NB4 (cell line): ENCODE measurements at regions not wholly inside any gene's neighbourhood (a gene's known extent, or its start where the extent isn't known, plus 50 kb on each side); places are given as distances from the start of the nearest gene placed in this dataset.
"Not testable (repeated sequence)": the region's sequence is repeated elsewhere in the genome, so short reads cannot be mapped to it uniquely, and the experiment has no call there.

Source experiments
- DNase-seq: peaks from one replicate; pipeline ENCODE4 v3.0.0; 2010; ENCODE audit warnings: low read depth
- H3K4me3 ChIP-seq: one replicate; pipeline ENCODE4 v1.5.1; 2011; ENCODE audit warnings: mild to moderate bottlenecking, low read depth, low read length, moderate library complexity
- MYC ChIP-seq: IDR thresholded peaks from 2 replicates; pipeline ENCODE4 v1.6.1; 2011; ENCODE audit warnings: low read depth, low read length
- POLR2A ChIP-seq: IDR thresholded peaks from 2 replicates; pipeline ENCODE4 v1.6.1; 2011; ENCODE audit warnings: mild to moderate bottlenecking; ENCODE audit not compliant: insufficient read length; ENCODE audit errors: extremely low read depth
- TF ChIP-seq, protein P1 (sequence below): IDR thresholded peaks from 2 replicates; pipeline ENCODE4 v1.6.1; 2011; ENCODE audit warnings: low read depth, low read length
- TF ChIP-seq, protein P2 (sequence below): IDR thresholded peaks from one replicate; pipeline ENCODE4 v1.5.1; 2012; ENCODE audit warnings: low read depth, low read length

DNA sequence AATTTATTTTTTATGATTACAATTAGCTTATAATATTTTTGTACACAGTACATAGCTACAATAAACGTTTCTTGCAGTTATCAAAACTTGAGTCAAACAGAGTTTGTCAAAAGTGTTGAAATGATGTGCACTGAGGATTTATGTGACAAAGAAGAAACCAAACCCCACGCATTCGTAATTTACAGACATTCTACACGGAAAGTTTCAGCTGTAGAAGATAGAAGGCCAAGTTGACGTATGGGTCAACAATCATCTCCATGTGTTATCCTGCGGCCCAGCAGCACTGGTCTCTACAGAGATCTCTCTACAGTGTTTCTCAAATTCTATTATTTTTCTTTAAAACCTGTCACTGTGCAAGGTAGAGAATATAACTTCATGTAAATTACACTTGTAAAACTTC lies 1507.6 kb downstream of the PCDH9 start:
- H3K4me3 ChIP-seq: no peak overlapping the region
- no peak for DNase-seq
- TF ChIP-seq MYC (no peak), POLR2A (no peak)
- TF ChIP-seq, protein P1, sequence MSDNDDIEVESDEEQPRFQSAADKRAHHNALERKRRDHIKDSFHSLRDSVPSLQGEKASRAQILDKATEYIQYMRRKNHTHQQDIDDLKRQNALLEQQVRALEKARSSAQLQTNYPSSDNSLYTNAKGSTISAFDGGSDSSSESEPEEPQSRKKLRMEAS: no peak
- TF ChIP-seq, protein P2, sequence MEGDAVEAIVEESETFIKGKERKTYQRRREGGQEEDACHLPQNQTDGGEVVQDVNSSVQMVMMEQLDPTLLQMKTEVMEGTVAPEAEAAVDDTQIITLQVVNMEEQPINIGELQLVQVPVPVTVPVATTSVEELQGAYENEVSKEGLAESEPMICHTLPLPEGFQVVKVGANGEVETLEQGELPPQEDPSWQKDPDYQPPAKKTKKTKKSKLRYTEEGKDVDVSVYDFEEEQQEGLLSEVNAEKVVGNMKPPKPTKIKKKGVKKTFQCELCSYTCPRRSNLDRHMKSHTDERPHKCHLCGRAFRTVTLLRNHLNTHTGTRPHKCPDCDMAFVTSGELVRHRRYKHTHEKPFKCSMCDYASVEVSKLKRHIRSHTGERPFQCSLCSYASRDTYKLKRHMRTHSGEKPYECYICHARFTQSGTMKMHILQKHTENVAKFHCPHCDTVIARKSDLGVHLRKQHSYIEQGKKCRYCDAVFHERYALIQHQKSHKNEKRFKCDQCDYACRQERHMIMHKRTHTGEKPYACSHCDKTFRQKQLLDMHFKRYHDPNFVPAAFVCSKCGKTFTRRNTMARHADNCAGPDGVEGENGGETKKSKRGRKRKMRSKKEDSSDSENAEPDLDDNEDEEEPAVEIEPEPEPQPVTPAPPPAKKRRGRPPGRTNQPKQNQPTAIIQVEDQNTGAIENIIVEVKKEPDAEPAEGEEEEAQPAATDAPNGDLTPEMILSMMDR: no peak

DNA sequence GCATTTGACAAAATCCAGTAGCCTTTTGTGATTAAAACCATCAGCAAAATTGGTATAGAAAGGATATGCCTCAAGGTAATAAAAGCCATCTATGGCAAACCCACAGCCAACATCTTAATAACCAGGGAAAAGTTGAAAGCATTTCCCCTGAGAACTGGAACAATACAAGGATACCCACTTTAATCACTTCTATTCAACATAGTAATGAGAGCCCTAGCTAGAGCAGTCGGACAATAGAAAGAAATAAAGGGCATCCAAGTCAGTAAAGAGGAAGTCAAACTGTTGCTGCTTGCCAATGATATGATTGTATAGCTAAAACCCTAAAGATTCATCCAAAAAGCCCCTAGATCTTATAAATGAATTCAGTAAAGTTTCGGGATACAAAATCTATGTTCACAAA lies 1510.3 kb downstream of the PCDH9 start:
- TF ChIP-seq POLR2A: no peak
- no peak for TF ChIP-seq MYC
- TF ChIP-seq, protein P2: no peak
- TF ChIP-seq, protein P1: no peak

DNA sequence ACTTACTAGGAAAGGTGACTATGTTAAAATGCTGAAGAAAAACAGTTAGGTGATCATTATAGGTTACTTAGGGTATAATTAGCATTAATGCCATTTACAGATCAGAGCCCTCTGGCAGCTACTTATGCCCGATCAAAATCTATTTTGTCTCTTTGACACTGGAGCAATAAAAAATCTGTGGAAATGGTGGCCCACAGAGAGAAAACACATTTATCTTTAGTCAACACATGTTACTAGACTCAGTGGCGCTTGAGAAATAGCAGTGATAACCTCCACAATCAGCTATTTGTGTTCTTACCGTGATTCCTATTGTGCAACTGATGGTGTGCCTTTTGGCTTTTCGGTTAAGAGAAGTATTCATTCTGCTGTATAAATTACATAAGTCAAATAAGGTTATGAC lies 1519.6 kb downstream of the PCDH9 start:
- no peak for DNase-seq
- TF ChIP-seq POLR2A: no peak
- TF ChIP-seq, protein P2: no peak
- no peak overlapping the region for H3K4me3 ChIP-seq

More for the DNA sequence above, 1510.3 kb downstream of the PCDH9 start:
- H3K4me3 ChIP-seq: no peak overlapping the region
- no peak for DNase-seq

DNA sequence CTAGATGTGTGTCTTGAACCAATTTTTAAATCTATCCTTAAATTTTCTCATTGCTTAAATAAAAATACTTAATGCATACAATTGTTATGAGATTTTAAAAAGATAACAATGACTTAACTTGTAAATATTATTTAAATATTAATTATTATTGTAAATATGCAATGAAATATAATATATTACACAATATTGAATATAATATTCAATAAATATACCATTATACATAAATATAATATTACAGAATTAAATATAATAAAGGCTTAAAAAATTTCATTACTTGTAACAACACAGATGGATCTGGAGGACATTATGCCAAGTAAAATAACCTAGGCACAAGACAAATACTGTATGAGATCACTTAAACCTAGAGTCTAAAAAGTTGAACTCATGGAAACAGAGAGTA lies 1532.3 kb downstream of the PCDH9 start:
- DNase-seq: no peak
- H3K4me3 ChIP-seq: no peak overlapping the region
- TF ChIP-seq, protein P2: no peak
- no peak for TF ChIP-seq MYC
- no peak for TF ChIP-seq POLR2A
- TF ChIP-seq, protein P1: no peak

DNA sequence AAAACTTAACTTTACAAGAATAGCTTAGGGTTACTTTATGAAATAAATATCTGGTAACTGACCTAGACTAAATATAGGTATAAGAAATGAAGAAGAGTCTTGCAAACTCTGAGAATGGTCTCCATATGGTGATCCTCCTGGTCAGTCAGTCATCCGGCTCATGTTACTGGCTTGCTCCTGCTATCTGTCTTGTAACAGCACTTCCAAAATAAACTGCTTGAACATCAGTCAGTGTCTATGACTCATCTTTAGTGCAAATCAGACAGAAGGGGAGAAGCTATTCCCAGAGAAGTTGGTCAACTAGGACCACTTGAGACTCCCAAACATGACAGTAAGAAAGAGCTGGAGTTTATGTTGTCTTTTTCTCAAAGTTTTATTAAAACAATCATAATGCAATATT lies 1550.9 kb downstream of the PCDH9 start:
- TF ChIP-seq, protein P2: no peak
- TF ChIP-seq POLR2A (no peak), MYC (no peak)
- TF ChIP-seq, protein P1: no peak
- no peak overlapping the region for H3K4me3 ChIP-seq
- DNase-seq: no peak

DNA sequence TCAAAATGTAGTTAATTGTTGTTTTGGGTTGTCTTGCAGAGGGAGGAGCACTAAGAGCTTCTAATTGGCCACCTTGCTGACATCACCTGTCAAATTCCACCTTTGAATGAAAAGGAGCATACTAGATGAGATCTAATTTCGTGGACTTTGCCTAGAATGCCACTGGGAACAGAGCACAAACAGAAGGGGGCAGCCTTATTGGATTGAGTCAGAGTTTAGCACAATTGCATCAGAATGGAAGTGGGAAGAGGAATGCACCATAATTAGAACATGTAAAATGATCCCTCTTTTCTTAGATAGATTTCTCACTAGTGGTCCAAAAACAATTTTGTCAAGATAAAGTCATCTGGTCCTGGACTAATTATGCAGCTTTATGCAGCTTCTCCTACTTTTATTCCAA lies 1552.2 kb downstream of the PCDH9 start:
- TF ChIP-seq, protein P2: no peak
- TF ChIP-seq MYC (no peak), POLR2A (no peak)
- TF ChIP-seq, protein P1: no peak
- H3K4me3 ChIP-seq: no peak overlapping the region

DNA sequence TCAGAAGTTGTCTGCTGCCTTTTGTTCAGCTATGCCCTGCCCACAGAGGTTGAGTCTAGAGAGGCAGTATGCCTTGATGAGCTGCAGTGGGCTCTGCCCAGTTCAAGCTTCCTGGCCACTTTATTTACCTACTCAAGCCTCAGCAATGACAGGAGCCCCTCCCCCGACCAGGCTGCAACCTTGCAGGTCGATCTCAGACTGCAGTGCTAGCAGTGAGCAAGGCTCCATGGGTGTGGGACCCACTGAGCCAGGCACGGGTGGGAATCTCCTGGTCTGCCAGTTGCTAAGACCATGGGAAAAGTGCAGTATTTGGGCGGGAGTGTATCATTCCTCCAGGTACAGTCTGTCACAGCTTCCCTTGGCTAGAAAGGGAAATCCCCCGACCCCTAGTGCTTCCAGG lies 1554.8 kb downstream of the PCDH9 start:
- DNase-seq, H3K4me3 ChIP-seq: not testable (repeated sequence)

More for the DNA sequence above, 1552.2 kb downstream of the PCDH9 start:
- DNase-seq: no peak
